ENCODE measurements at regions not wholly inside any gene's neighbourhood (a gene's known extent, or its start where the extent isn't known, plus 50 kb on each side); places are given as distances from the start of the nearest gene placed in this dataset.
"Not testable (repeated sequence)": the region's sequence is repeated elsewhere in the genome, so short reads cannot be mapped to it uniquely, and the experiment has no call there.

GRCh38 chr14:105923520-105924191, 397.3 kb downstream of the TMEM121 start:
- not testable (repeated sequence) for DNase-seq

- DNase-seq: no peak
Observed at GRCh38 chr14:105924951-105925591, 398.7 kb downstream of the TMEM121 start.

DNA sequence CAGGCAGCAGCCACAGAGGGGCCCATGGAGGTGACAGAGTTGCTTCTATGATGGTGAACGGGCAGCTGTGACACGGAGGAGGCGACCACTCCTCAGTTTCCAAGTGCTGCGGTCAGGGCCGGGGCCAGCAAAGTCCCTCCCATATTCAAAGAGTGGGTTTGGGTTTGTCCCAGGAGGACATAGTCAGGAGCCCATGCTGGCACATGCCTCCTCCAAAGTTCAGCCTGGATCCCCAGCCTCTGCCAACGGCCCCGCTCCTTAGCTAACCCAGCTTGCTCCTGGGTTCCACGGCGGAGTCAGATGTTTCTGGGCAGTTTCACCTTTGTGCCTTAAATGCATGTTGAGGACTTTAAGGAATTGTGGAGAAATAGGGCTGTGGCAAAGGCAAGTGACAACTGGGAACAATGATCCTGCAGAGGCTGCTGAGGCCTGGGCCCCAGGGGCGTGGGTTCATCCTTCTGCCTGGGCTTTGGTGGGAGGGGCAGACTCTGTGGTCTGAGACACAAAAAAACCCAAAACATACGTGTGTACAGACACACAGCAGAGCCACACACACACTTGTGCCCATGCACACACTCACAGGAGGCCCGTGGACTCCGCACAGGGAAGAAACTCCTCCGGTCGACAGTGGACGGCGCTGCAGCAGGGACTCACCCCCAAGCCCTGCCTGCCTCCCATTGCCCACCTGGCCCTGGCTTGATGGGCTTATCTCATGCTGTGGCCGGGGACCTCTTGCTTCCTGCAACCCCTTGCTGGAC, 399.4 kb downstream of the TMEM121 start:
- no peak for DNase-seq

DNA sequence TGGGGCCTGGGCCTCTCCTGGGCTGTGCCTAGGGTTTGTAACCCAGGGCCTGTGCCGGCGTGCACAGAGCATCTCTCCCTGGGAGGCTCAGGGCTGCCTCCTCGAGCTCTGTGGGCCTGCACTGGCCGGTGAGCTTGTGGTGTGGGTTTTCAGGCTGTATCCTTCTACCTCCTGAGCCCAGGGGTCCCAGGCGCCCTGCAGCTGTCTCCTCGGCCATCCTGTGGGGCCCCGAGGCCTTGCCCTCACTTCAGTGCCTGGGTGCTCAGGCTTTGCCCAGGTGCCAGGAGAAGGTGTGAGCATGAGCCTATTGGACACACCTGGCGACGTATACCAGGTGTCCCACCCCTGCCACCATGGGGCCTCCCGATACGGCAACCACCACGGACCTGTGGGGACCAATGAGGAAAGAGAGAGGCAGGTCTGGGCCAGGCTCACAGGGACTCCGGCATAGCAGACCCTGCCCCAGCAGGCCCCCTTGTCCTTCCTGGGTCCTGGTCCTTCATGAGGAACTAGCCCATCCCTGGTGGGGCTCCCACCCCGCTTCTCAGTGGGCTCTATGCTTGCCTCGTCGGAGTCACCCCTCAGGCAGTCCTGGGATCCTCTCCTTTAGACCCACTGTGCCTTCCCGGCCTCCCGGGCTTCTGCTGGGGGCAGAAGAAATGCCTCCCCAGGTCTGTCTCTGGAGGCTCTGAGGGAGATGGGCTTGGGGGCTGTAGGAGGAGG, 400.2 kb downstream of the TMEM121 start:
- no peak for DNase-seq

DNA sequence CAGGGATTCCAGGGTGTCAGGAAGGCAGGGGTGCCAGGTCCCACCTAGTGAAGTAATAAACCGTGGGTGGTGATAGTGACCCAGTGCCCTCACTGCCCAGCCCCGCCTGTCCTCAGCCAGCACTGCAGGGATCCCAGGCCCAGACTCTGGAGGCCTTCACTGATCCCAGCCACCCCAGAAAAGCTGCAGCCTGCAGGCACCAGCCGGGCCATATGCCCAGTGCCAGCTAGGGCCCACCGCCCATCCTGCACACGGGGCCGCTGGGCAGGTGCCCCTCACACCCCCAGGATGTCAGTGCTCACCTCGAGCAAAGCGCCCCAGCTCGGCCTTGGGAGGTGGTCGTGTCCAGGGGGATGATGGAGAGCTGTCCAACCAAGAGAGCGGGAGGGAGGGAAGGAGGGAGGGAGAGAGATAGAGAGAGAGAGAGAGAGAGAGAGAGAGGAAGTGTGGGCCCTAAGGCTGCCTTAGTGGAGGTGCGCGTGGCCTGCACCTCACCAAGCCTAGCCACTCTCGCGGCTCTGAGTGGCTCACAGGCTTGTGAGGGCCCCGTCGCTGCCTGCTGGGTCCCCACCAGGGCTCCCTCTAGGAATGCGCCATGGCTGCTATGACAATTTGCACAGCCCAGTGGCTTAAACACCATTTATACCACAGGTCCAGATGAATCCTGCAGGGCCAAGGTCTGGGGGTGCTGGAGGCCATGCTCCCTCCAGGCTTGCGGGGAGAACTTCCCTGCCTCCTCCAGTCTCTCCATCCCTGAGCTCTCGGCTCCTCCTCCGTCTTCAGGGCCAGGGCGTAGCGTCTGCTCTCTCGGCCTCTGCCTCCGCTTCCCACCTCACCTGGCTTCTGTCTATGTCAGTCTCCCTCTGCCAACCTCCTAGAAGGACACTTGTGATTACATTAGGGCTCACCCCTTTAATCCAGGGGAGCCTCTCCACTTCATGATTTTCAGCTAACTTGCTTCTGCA, 401.0 kb downstream of the TMEM121 start:
- no peak for DNase-seq

- not testable (repeated sequence) for DNase-seq
Observed at GRCh38 chr14:105928171-105929111, 402.1 kb downstream of the TMEM121 start.

DNA sequence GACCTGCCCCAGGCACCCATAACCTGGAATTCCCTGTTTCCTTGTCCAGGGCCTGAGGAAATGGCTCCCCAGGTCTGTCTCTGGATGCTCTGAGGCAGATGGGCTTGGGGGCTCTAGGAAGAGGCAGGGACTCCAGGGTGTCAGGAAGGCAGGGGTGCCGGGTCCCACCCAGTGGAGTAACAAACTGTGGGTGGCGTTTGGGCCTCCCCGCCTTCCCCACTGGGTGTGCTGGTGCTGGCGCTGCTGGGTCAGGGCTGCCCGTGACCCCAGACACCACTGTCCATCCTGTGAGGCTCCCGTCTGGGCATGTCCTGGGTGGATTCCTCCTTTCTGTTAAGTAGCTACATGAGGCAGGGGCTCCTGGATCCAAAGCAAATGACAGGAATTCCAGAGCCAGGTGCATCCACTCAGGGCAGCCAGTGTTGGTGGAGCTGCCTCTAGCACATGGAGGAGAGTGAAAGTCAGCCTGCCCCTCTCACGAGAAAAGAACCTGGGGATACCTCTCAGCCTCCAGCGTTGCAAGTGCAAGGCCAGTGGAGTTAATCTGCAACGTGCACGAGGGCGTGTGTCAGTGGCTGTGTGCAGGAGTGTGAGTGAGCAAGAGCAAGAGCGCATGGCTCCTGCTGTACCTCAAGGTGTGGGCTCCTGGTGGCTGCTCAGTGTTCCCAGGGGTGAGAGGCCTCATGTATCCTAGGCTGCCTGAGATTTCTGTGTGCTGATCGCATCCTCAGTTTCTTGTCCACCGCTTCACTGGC, 403.1 kb downstream of the TMEM121 start:
- DNase-seq: no peak

- DNase-seq: no peak
Observed at GRCh38 chr14:105930572-105930971, 404.2 kb downstream of the TMEM121 start.

DNA sequence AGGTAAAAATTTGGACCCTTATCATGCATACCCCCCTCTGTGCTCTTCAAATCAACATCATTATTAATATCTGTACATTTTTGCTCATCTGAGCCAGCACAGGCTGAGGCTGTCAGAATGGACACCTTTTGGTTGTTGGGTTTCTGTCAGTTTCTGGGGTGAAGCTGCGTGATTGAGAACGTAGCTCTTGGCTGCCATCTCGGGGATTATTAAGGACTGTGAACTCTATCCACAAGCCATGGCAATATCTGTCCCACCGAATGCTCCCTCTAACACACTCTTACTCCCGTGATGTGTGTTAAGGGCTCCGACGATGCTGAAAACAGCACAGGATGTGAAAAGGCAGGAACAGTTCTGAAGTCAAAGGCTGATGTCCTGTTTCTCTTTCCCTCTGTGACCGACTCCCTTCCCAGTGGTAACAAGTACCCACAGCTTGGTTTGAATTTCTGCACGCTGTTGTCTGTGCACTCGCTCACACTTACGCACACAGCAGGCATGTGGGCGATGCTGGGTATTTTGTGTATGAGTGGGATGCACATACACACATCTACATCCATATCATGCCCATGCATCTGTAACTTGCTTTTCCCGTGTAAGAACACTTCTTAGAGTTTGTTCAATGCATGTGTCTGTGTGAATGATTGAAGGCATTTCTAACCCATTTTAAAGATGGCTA, 405.6 kb downstream of the TMEM121 start:
- no peak for DNase-seq

DNA sequence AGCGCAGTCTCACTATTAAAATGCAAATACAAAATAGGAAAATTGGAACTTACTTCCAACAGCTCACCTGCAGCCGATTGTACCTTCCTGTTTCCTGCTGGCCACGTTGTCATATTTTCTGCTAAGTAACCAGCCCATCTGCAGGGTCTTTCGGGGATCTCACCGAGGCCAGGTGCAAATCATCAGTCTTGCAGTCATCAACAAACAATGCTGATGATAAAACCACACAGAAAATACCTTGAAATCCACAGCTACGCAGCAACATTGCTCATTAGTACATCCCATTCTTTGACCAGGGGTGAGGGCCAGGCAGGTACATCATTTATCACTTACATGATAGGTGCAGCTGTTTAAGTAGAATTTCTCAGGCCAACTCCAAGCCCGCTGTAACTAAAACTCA, 406.9 kb downstream of the TMEM121 start:
- DNase-seq: no peak

DNA sequence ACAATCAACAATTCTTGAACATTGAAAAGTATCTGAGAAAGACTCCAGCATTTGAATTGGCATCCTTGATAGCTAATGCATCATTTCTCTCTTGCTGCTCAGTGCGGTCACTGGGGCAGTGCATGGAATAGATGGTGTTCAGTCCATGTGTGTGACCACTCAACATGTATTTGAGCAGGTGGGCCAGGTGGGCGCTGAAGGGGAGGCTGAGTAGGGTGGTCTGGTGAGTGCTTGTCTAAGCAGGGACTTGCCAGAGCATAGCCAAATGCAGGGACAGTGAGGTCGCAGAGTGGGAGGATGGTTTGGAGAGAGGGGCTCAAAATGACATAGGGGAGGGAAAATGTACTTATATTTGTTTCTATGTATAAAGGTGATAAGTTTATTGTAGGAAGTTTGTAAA, 409.0 kb downstream of the TMEM121 start:
- no peak for DNase-seq

GRCh38 chr14:105937253-105938054, 411.1 kb downstream of the TMEM121 start:
- no peak for DNase-seq

GRCh38 chr14:105938055-105938863, 411.9 kb downstream of the TMEM121 start:
- DNase-seq: no peak

GRCh38 chr14:105938959-105939358, 412.6 kb downstream of the TMEM121 start:
- DNase-seq: no peak

DNA sequence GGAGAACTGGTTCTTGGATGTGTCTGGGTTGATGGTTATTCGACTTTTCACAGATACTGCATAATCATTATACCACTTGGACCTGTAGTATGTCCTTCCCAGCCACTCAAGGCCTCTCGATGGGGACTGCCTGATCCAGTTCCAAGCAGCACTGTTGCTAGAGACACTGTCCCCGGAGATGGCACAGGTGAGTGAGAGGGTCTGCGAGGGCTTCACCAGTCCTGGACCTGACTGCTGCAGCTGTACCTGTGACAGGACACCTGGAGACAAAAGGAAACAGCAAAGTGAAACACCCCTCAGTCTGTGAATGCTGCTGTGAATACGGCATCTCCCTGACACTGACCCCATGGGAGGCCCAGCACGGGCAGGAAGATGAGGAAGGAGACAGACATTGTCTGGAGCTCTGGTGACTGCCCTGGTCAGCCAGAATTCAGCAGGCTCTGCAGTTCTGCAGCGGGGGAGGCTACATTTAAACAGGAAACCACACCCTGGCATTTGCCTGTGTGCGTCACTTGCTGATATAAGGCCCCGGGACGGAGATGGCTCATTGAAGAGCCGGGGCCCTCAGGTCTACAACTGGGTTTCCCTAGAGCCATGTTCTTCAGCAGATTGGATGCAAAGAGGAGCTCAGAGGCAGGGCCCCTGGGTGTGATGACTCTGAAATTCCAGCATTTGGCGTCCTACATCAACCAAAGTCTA, 413.6 kb downstream of the TMEM121 start:
- no peak for DNase-seq

GRCh38 chr14:105940534-105941225, 414.3 kb downstream of the TMEM121 start:
- DNase-seq: no peak
